Kidney (tissue), 13 donors: ENCODE measurements at regions not wholly inside any gene's neighbourhood (a gene's known extent, or its start where the extent isn't known, plus 50 kb on each side); places are given as distances from the start of the nearest gene placed in this dataset.

Experiments used
- DNase-seq, 5 donors: peaks; one replicate each; pipeline ENCODE4 v3.0.0-alpha.2; 2013 to 2020
- FAIRE-seq: peaks from 2 replicates; lab custom pipeline; 2012; peaks lifted over from hg19 to GRCh38; lab: Jason Lieb, UNC
- H3K27ac ChIP-seq, 2 donors: one replicate each; pipeline ENCODE4 v1.7.0; 2013; ENCODE audit warnings: low read depth in 2 of 2, low read length in 2 of 2, inconsistent platforms in 1 of 2
- H3K27me3 ChIP-seq: one replicate; pipeline ENCODE4 v1.7.1; 2013; ENCODE audit warnings: low read length, inconsistent platforms; ENCODE audit not compliant: control insufficient read depth, insufficient read depth
- H3K36me3 ChIP-seq, 3 donors: one replicate each; pipeline versions ENCODE4 v1.7.0 to v1.7.1; 2013; ENCODE audit warnings: low read length in 3 of 3, control low read depth in 1 of 3, inconsistent platforms in 1 of 3; ENCODE audit not compliant: insufficient read depth in 3 of 3, control insufficient read depth in 2 of 3
- H3K4me1 ChIP-seq, 3 donors: one replicate each; pipeline versions ENCODE4 v1.7.0 to v1.7.1; 2013; ENCODE audit warnings: low read length in 3 of 3, inconsistent platforms in 1 of 3, low read depth in 1 of 3; ENCODE audit not compliant: control insufficient read depth in 2 of 3, insufficient read depth in 2 of 3
- H3K4me3 ChIP-seq, 3 donors: one replicate each; pipeline versions ENCODE4 v1.7.0 to v1.8.1; 2013; ENCODE audit warnings: low read length in 3 of 3, control low read depth in 1 of 3, inconsistent platforms in 1 of 3
- H3K9ac ChIP-seq, 3 donors: one replicate each; pipeline versions ENCODE4 v1.7.0 to v1.7.1; 2013; ENCODE audit warnings: low read length in 3 of 3, control low read depth in 1 of 3, inconsistent platforms in 1 of 3
- H3K9me3 ChIP-seq, 3 donors: one replicate each; pipeline versions ENCODE4 v1.7.0 to v1.7.1; 2013; ENCODE audit warnings: low read length in 3 of 3, control low read depth in 1 of 3, inconsistent platforms in 1 of 3; ENCODE audit not compliant: control insufficient read depth in 2 of 3, insufficient read depth in 1 of 3
- intact Hi-C: fragments of 100-400 bp; cut with DNase I; formaldehyde crosslinking; loops from one replicate; pipeline ENCODE4 v1.11.1; 2022
- TF ChIP-seq, protein P1 (sequence below): IDR thresholded peaks from 3 replicates; pipeline ENCODE4 v1.5.1; 2012; ENCODE audit warnings: mild to moderate bottlenecking, moderate library complexity, borderline replicate concordance; ENCODE audit not compliant: insufficient read depth; ENCODE audit errors: extremely low read depth
- donor health status: control.
- donor health status: control.
- donor health status: control.
- donor health status: control.
- donor health status: control.
- donor health status: DM: yes; HTN: yes; CAD: no.
- donor health status: Normal renal cell carcinoma (clear cell type).

- H3K4me3 ChIP-seq = no peak overlapping the region
- FAIRE-seq = no peak
- no peaks in the 10 kb centered on the region for H3K36me3 ChIP-seq
- H3K27me3 ChIP-seq = no peaks in the 10 kb centered on the region
- H3K9ac ChIP-seq = no peak overlapping the region
- no peaks in the 10 kb centered on the region for H3K4me1 ChIP-seq
- intact Hi-C loops = no loop called here
- TF ChIP-seq, protein P1, sequence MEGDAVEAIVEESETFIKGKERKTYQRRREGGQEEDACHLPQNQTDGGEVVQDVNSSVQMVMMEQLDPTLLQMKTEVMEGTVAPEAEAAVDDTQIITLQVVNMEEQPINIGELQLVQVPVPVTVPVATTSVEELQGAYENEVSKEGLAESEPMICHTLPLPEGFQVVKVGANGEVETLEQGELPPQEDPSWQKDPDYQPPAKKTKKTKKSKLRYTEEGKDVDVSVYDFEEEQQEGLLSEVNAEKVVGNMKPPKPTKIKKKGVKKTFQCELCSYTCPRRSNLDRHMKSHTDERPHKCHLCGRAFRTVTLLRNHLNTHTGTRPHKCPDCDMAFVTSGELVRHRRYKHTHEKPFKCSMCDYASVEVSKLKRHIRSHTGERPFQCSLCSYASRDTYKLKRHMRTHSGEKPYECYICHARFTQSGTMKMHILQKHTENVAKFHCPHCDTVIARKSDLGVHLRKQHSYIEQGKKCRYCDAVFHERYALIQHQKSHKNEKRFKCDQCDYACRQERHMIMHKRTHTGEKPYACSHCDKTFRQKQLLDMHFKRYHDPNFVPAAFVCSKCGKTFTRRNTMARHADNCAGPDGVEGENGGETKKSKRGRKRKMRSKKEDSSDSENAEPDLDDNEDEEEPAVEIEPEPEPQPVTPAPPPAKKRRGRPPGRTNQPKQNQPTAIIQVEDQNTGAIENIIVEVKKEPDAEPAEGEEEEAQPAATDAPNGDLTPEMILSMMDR = no peak
- no peak for DNase-seq
- H3K27ac ChIP-seq = no peak overlapping the region
- H3K9me3 ChIP-seq = peaks cover 0 to 4% (median 0%) of the 10 kb centered on the region in 3 donors
Observed at GRCh38 chr13:47350334-47351124, 453.7 kb upstream of the HTR2A start.

GRCh38 chr13:47349211-47349610 lies 452.4 kb upstream of the HTR2A start:
- Histone ChIP-seq H3K36me3 (no peaks in the 10 kb centered on the region), H3K9ac (no peak overlapping the region), H3K4me1 (no peaks in the 10 kb centered on the region), H3K27ac (no peak overlapping the region), H3K27me3 (no peaks in the 10 kb centered on the region), H3K9me3 (peaks cover 0 to 2% (median 0%) of the 10 kb centered on the region in 3 donors), H3K4me3 (no peak overlapping the region)
- DNase-seq = no peak
- TF ChIP-seq, protein P1 = no peak
- FAIRE-seq = no peak
- intact Hi-C loops = no loop called here

DNA sequence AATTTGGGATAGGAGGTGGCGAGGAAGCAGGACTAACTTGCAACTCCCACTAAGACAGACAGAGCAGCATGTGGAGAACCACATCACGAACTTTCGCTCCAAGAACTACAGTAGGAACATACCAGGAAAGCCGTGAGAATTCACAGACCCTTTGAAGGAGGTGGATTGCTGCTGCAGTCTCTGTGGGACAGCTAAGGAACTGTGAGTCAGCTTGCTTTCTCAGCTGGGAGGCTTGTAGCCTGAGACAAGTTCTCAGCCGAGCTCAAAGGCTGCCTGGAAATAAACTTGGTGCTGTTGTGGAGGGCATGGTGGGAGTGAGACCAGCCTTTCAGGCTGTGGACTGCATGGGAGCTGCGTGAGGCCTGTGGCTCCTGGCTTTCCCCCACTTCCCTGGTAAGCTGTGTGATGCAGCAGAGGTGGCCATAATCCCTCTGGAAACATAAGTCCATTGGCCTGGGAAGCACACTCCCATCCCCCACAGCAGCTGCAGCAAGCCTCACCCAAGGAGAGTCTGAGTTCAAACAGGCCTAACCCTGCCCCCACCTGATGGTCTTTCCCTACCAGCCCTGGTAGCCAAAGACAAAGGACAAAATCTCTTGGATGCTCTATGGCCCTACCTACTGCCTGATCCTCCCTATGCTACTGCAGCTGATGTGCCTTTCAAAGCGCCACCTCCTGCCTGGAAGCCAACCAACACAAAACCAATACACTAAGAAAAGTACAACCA lies 441.1 kb upstream of the HTR2A start:
- intact Hi-C loops = no loop called here
- H3K27ac ChIP-seq = no peak overlapping the region
- FAIRE-seq (no peak), DNase-seq (no peak)
- no peaks in the 10 kb centered on the region for H3K9me3 ChIP-seq
- H3K4me1 ChIP-seq = no peaks in the 10 kb centered on the region
- no peak overlapping the region for H3K9ac ChIP-seq
- no peaks in the 10 kb centered on the region for H3K36me3 ChIP-seq
- H3K4me3 ChIP-seq = no peak overlapping the region
- H3K27me3 ChIP-seq = no peaks in the 10 kb centered on the region
- TF ChIP-seq, protein P1 = no peak
